ENCODE measurements at regions not wholly inside any gene's neighbourhood (a gene's known extent, or its start where the extent isn't known, plus 50 kb on each side); places are given as distances from the start of the nearest gene placed in this dataset.

DNA sequence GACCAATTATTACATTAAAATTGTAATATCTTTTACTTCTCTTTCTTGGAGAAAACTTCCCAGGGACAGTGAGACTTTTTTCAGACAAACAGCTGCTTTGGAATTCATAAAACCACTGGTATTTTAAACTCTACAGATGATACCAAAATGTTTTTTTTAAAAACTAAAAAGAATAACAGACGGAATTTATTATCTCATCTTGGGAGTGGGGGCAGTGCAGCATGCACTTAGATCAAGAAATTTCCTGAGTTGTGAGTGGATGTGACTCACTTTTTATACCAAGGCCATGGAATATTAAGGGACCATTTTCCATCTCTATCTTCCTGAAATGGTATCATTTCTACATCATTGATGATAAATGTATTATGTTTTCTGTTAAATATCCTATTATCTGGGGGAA is 422.8 kb upstream of the HNRNPA3 start:
- TF ChIP-seq CREB1 (IDR thresholded peaks at IDR 0.05; ENCODE audit: low read depth) (no peak), TEAD4 (IDR thresholded peaks at IDR 0.05) (no peak), NFIC (IDR thresholded peaks at IDR 0.05) (no peak), RAD21 (IDR thresholded peaks at IDR 0.05; ENCODE audit: low read depth) (no peak), FOXM1 (IDR thresholded peaks at IDR 0.05; ENCODE audit: borderline replicate concordance, low read depth) (no peak), TAF1 (IDR thresholded peaks at IDR 0.05; ENCODE audit: low read depth) (no peak), YY1 (IDR thresholded peaks at IDR 0.05; ENCODE audit: low read depth) (no peak), TCF12 (IDR thresholded peaks at IDR 0.05; ENCODE audit: low read depth) (no peak), CEBPB (IDR thresholded peaks at IDR 0.05) (no peak), ZBTB7A (IDR thresholded peaks at IDR 0.05; ENCODE audit: low read depth) (no peak), EGR1 (IDR thresholded peaks at IDR 0.05) (no peak), REST (IDR thresholded peaks at IDR 0.05; ENCODE audit: low read depth) (no peak), EP300 (IDR thresholded peaks at IDR 0.05; ENCODE audit: borderline replicate concordance) (no peak)
- TF ChIP-seq, protein P1, sequence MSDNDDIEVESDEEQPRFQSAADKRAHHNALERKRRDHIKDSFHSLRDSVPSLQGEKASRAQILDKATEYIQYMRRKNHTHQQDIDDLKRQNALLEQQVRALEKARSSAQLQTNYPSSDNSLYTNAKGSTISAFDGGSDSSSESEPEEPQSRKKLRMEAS (IDR thresholded peaks at IDR 0.05): no peak
- TF ChIP-seq, protein P2, sequence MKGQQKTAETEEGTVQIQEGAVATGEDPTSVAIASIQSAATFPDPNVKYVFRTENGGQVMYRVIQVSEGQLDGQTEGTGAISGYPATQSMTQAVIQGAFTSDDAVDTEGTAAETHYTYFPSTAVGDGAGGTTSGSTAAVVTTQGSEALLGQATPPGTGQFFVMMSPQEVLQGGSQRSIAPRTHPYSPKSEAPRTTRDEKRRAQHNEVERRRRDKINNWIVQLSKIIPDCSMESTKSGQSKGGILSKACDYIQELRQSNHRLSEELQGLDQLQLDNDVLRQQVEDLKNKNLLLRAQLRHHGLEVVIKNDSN (IDR thresholded peaks at IDR 0.05): no peak

DNA sequence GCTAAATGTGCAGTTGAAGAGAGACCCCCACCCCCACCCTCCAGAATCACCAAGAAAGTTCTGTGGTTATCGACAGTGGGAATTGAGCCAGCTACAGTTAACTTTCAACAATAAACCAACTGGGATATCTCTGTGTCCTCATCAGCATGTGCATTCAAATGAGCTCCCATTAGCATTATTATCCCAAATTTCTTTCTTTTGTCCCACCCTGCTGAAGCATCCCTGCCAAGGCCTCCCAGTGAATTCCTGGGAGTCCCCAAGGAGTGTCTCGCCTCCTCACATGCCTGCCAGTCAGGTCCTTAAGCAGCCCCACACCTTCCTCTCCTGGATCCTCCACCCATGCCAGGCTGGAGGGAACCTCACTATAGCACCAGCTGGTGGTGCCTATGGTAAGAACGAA is 422.1 kb upstream of the HNRNPA3 start:
- TF ChIP-seq TAF1 (IDR thresholded peaks at IDR 0.05; ENCODE audit: low read depth): no peak
- TF ChIP-seq EP300 (IDR thresholded peaks at IDR 0.05; ENCODE audit: borderline replicate concordance): no peak
- TF ChIP-seq, protein P2 (IDR thresholded peaks at IDR 0.05): no peak
- no peak for TF ChIP-seq CEBPB (IDR thresholded peaks at IDR 0.05)
- TF ChIP-seq EGR1 (IDR thresholded peaks at IDR 0.05): no peak
- no peak for TF ChIP-seq RAD21 (IDR thresholded peaks at IDR 0.05; ENCODE audit: low read depth)
- TF ChIP-seq ZBTB7A (IDR thresholded peaks at IDR 0.05; ENCODE audit: low read depth): no peak
- no peak for TF ChIP-seq NFIC (IDR thresholded peaks at IDR 0.05)
- TF ChIP-seq REST (IDR thresholded peaks at IDR 0.05; ENCODE audit: low read depth): no peak
- no peak for TF ChIP-seq YY1 (IDR thresholded peaks at IDR 0.05; ENCODE audit: low read depth)
- TF ChIP-seq, protein P1 (IDR thresholded peaks at IDR 0.05): no peak
- TF ChIP-seq CREB1 (IDR thresholded peaks at IDR 0.05; ENCODE audit: low read depth): no peak
- no peak for TF ChIP-seq TEAD4 (IDR thresholded peaks at IDR 0.05)
- no peak for TF ChIP-seq TCF12 (IDR thresholded peaks at IDR 0.05; ENCODE audit: low read depth)

- TF ChIP-seq EGR1 (IDR thresholded peaks at IDR 0.05) (no peak), CREB1 (IDR thresholded peaks at IDR 0.05; ENCODE audit: low read depth) (no peak), TAF1 (IDR thresholded peaks at IDR 0.05; ENCODE audit: low read depth) (no peak)
These were observed 418.8 kb upstream of the HNRNPA3 start for GRCh38 chr2:176793792-176794191.

GRCh38 chr2:176794392-176794791 is 418.2 kb upstream of the HNRNPA3 start:
- TF ChIP-seq, protein P2 (IDR thresholded peaks at IDR 0.05): no peak
- TF ChIP-seq CEBPB (IDR thresholded peaks at IDR 0.05) (no peak), EGR1 (IDR thresholded peaks at IDR 0.05) (no peak), YY1 (IDR thresholded peaks at IDR 0.05; ENCODE audit: low read depth) (no peak), CREB1 (IDR thresholded peaks at IDR 0.05; ENCODE audit: low read depth) (no peak), EP300 (IDR thresholded peaks at IDR 0.05; ENCODE audit: borderline replicate concordance) (no peak), ZBTB7A (IDR thresholded peaks at IDR 0.05; ENCODE audit: low read depth) (no peak)

- TF ChIP-seq REST (IDR thresholded peaks at IDR 0.05; ENCODE audit: low read depth): no peak
- no peak for TF ChIP-seq NFIC (IDR thresholded peaks at IDR 0.05)
- no peak for TF ChIP-seq RAD21 (IDR thresholded peaks at IDR 0.05; ENCODE audit: low read depth)
- TF ChIP-seq, protein P2 (IDR thresholded peaks at IDR 0.05): no peak
- TF ChIP-seq CREB1 (IDR thresholded peaks at IDR 0.05; ENCODE audit: low read depth): no peak
These were observed 416.8 kb upstream of the HNRNPA3 start for GRCh38 chr2:176795823-176796222.
